ENCODE measurements at regions not wholly inside any gene's neighbourhood (a gene's known extent, or its start where the extent isn't known, plus 50 kb on each side); places are given as distances from the start of the nearest gene placed in this dataset.

DNA sequence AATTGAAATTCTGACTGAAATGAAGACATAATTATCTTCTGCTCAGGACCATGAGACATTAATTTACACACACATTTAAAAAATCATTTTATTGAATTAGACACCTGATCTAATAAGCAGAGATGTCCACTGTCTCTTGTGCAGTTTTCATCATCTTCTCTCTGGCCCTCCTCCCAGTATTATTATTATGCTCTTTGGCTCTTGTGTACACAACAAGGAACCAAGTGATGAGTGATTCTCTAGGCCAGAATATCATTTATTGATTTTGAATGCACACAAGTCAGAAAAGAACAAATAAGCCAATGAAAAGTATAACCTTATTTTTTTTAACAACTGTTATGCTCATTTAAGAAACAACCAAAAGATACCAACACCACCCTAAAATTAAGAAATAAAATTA is 244.7 kb upstream of the KRR1 start:
- TF ChIP-seq, protein P1, sequence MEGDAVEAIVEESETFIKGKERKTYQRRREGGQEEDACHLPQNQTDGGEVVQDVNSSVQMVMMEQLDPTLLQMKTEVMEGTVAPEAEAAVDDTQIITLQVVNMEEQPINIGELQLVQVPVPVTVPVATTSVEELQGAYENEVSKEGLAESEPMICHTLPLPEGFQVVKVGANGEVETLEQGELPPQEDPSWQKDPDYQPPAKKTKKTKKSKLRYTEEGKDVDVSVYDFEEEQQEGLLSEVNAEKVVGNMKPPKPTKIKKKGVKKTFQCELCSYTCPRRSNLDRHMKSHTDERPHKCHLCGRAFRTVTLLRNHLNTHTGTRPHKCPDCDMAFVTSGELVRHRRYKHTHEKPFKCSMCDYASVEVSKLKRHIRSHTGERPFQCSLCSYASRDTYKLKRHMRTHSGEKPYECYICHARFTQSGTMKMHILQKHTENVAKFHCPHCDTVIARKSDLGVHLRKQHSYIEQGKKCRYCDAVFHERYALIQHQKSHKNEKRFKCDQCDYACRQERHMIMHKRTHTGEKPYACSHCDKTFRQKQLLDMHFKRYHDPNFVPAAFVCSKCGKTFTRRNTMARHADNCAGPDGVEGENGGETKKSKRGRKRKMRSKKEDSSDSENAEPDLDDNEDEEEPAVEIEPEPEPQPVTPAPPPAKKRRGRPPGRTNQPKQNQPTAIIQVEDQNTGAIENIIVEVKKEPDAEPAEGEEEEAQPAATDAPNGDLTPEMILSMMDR (IDR thresholded peaks at IDR 0.05), result no peak
- TF ChIP-seq POLR2A (IDR thresholded peaks at IDR 0.05), result no peak
